Mesothelial cell of epicardium (in vitro differentiated cells): ENCODE measurements at regions not wholly inside any gene's neighbourhood (a gene's known extent, or its start where the extent isn't known, plus 50 kb on each side); places are given as distances from the start of the nearest gene placed in this dataset.
"Not testable (repeated sequence)": the region's sequence is repeated elsewhere in the genome, so short reads cannot be mapped to it uniquely, and the experiment has no call there.

Source experiments
- DNase-seq, 2 experiments: peaks; one replicate each; pipeline ENCODE4 v3.0.0; 2021; ENCODE audit warnings: low spot score in 2 of 2; ENCODE audit not compliant: unreplicated experiment in 2 of 2
- H3K27ac Mint-ChIP-seq: 2 replicates; pipeline ENCODE4 v1.8.0; 2021; ENCODE audit warnings: mixed read lengths
- H3K27me3 Mint-ChIP-seq: 2 replicates; pipeline ENCODE4 v1.8.0; 2021; ENCODE audit warnings: low read depth, mixed read lengths
- H3K36me3 Mint-ChIP-seq: 2 replicates; pipeline ENCODE4 v1.8.0; 2021; ENCODE audit warnings: mixed read lengths
- H3K4me1 Mint-ChIP-seq: 2 replicates; pipeline ENCODE4 v1.8.0; 2021; ENCODE audit warnings: mixed read lengths
- H3K4me3 Mint-ChIP-seq: 2 replicates; pipeline ENCODE4 v1.8.0; 2021; ENCODE audit warnings: mild to moderate bottlenecking, moderate library complexity, mixed read lengths
- H3K9me3 Mint-ChIP-seq: 2 replicates; pipeline ENCODE4 v1.8.0; 2021; ENCODE audit warnings: mixed read lengths
- TF ChIP-seq, protein P1 (sequence below): fragments of 200-600 bp; sonication (generic); IDR thresholded peaks from one replicate; pipeline ENCODE4 v1.5.0; 2021; ENCODE audit warnings: antibody characterized with exemption; ENCODE audit not compliant: unreplicated experiment

DNA sequence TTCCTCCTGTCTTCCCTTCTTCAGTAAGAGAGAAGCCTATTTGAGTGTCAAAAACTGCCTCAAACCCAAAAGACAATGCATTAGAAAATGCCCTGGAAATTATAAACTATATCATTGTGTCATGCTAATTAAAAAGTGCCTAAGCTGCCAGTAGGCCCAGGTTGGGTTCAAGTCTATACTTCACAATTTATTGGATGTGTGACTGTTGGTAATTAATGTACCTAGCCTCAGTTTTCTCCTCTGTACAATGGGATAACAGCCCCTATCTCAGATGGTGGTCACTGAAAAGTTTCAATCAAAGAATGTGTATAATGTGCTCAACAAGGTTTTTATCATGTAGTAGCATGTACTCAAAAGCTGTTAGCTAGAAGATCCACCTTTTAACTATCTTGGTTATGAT lies 246.9 kb upstream of the DUSP10 start:
- Mint-ChIP-seq H3K27ac (no peak overlapping the region), H3K9me3 (no peaks in the 10 kb centered on the region), H3K27me3 (no peaks in the 10 kb centered on the region), H3K4me1 (no peaks in the 10 kb centered on the region), H3K36me3 (no peaks in the 10 kb centered on the region), H3K4me3 (no peak overlapping the region)
- DNase-seq, result no peak
- TF ChIP-seq, protein P1, sequence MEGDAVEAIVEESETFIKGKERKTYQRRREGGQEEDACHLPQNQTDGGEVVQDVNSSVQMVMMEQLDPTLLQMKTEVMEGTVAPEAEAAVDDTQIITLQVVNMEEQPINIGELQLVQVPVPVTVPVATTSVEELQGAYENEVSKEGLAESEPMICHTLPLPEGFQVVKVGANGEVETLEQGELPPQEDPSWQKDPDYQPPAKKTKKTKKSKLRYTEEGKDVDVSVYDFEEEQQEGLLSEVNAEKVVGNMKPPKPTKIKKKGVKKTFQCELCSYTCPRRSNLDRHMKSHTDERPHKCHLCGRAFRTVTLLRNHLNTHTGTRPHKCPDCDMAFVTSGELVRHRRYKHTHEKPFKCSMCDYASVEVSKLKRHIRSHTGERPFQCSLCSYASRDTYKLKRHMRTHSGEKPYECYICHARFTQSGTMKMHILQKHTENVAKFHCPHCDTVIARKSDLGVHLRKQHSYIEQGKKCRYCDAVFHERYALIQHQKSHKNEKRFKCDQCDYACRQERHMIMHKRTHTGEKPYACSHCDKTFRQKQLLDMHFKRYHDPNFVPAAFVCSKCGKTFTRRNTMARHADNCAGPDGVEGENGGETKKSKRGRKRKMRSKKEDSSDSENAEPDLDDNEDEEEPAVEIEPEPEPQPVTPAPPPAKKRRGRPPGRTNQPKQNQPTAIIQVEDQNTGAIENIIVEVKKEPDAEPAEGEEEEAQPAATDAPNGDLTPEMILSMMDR, result no peak

DNA sequence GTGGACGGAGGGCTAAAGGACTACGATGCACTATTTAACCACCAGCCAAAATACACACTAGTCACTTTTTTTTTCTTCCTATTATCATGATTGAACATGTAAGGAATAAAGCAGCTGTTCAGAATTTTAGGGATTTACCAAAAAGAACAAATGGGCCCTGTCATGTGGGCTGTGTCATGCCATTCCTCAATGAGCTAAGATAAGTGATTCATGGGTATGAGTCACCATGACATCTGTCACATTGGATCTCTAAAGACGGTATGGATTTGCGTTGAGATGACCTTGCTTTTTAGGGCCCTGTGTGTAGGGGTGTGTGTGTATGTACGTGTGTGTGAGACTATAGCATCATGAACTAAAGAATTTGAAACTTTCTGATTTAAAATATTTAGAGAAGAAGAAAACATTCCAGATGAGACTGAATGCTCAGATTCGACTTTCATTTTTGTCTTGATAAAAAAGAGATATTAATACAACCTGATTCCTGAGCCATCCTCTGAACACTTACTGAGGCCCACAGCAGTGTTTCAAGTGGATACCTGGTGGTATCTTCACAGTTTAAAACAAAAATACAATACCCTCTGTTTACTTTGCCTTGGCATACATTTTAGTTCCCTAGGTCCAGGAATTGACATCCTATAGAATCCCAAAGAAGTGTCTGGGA lies 246.1 kb upstream of the DUSP10 start:
- Mint-ChIP-seq H3K27ac (no peak overlapping the region), H3K27me3 (peaks cover 3% of the 10 kb centered on the region), H3K4me1 (no peaks in the 10 kb centered on the region), H3K9me3 (no peaks in the 10 kb centered on the region), H3K36me3 (no peaks in the 10 kb centered on the region), H3K4me3 (no peak overlapping the region)
- TF ChIP-seq, protein P1, result no peak
- no peak for DNase-seq

DNA sequence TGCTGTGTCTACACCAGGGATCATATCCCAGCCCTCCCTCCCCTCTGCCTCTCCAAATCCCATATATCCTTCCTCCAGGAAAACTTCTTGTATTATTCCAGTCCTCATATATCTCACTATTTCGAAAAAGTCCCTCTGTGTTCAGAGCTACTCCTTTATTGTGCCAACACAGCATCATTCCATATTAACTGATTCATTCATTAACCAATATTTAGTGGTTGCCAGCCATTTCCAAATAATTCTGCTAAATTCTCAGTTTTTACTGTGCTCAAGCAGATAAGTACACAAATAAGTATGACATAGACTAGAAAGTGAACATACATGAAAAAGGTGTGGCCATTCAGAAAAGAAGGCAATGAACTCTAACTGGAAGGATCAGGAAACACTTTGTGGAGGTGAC lies 241.6 kb upstream of the DUSP10 start:
- DNase-seq, result no peak
- no peak overlapping the region for H3K4me3 Mint-ChIP-seq
- H3K36me3 Mint-ChIP-seq, result no peaks in the 10 kb centered on the region
- no peak overlapping the region for H3K27ac Mint-ChIP-seq
- no peaks in the 10 kb centered on the region for H3K9me3 Mint-ChIP-seq
- TF ChIP-seq, protein P1, result no peak
- no peaks in the 10 kb centered on the region for H3K4me1 Mint-ChIP-seq
- peaks cover 5% of the 10 kb centered on the region for H3K27me3 Mint-ChIP-seq

DNA sequence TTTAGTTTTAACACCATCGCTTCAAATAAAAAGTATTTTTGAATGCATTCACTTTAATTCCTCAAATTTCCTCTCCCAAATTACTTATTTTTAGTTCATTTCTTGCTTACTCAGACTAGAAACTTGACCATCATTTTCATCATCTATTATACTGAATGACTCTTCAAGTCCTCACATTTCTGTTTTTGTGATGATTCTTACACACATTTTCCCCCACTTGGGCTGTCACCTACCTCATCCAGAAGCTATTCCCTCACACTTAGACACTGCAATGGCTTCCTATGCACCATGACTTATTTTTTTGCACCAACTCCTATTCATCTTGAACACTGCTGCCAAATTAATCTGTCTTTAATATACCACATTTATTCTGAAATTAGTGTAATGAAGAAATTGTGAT lies 239.6 kb upstream of the DUSP10 start:
- TF ChIP-seq, protein P1, result no peak
- no peak for DNase-seq
- H3K27ac Mint-ChIP-seq, result no peak overlapping the region
- H3K36me3 Mint-ChIP-seq, result no peaks in the 10 kb centered on the region
- H3K4me1 Mint-ChIP-seq, result no peaks in the 10 kb centered on the region
- no peaks in the 10 kb centered on the region for H3K9me3 Mint-ChIP-seq
- peaks cover 14% of the 10 kb centered on the region for H3K27me3 Mint-ChIP-seq
- H3K4me3 Mint-ChIP-seq, result no peak overlapping the region

DNA sequence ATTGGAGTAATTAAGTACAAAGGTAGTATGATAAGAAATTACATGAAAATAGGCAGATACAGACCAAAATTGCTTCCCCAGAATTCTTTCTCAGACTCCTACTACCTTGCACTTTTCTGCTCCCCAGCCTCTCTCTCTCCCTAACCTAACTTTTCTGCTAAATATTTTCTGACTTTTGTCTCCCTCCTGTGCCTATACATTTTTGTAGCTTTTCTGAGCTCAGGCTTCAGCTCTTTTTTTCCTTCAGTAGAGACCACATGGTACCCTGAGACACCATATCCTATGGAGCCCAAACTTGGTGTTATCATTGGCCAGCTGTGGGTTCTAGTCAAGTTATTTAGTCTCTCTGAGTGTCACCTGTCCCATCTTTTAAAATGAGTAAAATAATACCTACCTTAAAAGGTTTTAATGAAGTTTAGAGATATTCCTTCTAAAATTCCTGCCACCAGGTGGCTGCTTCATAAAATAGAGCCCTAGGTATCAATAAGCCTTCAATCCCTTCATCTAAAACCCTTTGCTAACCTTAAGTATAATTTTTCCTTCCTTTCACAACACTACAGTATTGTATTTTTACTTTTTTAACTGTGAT lies 237.6 kb upstream of the DUSP10 start:
- Mint-ChIP-seq H3K27me3 (peaks cover 14% of the 10 kb centered on the region), H3K4me1 (no peaks in the 10 kb centered on the region), H3K4me3 (no peak overlapping the region), H3K36me3 (no peaks in the 10 kb centered on the region), H3K27ac (no peak overlapping the region), H3K9me3 (no peaks in the 10 kb centered on the region)
- no peak for DNase-seq
- TF ChIP-seq, protein P1, result no peak

DNA sequence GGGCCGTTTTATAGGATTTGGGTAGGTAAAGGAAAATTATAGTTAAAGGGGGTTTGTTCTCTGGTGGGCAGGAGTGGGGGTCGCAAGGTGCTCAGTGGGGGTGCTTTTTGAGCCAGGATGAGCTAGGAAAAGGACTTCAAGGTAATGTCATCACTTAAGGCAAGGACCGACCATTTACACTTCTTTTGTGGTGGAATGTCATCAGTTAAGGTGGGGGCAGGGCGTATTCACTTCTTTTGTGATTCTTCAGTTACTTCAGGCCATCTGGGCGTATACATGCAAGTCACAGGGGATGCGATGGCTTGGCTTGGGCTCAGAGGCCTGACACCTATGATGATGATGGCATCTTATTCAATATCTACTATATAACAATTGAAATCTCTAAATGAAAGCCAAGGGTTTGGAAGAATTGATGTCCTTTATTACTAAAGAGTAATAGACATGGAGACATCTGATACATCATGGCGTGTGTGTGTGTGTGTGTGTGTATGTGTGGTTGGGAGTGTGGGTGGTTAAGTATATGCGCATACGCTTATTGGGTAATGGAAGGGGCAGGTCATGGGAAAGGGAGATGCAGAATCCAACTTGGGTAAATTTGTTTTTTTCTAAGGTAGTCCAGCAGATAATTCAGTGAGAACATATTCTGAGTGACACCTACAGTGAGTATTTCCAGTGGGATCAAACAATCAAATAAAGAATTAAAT lies 236.9 kb upstream of the DUSP10 start:
- not testable (repeated sequence) for H3K36me3 Mint-ChIP-seq, H3K9me3 Mint-ChIP-seq, DNase-seq, H3K4me3 Mint-ChIP-seq, H3K27ac Mint-ChIP-seq, H3K4me1 Mint-ChIP-seq
- peaks cover 14% of the 10 kb centered on the region for H3K27me3 Mint-ChIP-seq

DNA sequence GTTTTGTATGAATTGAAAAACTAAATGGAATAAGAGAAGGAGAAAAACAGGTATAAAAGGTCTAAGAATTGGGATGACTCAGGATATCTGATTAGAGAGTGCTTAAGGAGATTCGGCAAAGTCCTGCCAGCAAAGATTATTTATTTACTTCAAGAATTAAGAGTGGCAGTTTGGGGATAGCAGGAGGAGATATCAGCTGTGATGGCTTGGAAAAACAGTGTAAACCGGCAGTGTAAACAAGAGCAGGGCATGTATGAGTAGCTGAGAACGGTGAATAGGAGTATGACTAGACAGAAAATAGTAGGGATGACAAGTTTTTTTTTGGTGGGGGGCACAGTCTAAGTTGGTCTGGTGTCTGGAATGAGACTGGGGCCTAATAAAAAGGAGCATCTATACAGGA lies 231.9 kb upstream of the DUSP10 start:
- H3K27ac Mint-ChIP-seq, H3K4me3 Mint-ChIP-seq, H3K4me1 Mint-ChIP-seq: not testable (repeated sequence)

More for the DNA sequence above, 231.9 kb upstream of the DUSP10 start:
- not testable (repeated sequence) for DNase-seq, H3K9me3 Mint-ChIP-seq, H3K36me3 Mint-ChIP-seq
- peaks cover 12% of the 10 kb centered on the region for H3K27me3 Mint-ChIP-seq
